HG03439 (cell line): ENCODE measurements at regions not wholly inside any gene's neighbourhood (a gene's known extent, or its start where the extent isn't known, plus 50 kb on each side); places are given as distances from the start of the nearest gene placed in this dataset.

Experiments
- ATAC-seq: cut with Tn5 transposase; IDR thresholded peaks from one replicate; pipeline ENCODE4 v1.9.1; 2021; ENCODE audit warnings: mild to moderate bottlenecking, moderate library complexity; ENCODE audit not compliant: unreplicated experiment

DNA sequence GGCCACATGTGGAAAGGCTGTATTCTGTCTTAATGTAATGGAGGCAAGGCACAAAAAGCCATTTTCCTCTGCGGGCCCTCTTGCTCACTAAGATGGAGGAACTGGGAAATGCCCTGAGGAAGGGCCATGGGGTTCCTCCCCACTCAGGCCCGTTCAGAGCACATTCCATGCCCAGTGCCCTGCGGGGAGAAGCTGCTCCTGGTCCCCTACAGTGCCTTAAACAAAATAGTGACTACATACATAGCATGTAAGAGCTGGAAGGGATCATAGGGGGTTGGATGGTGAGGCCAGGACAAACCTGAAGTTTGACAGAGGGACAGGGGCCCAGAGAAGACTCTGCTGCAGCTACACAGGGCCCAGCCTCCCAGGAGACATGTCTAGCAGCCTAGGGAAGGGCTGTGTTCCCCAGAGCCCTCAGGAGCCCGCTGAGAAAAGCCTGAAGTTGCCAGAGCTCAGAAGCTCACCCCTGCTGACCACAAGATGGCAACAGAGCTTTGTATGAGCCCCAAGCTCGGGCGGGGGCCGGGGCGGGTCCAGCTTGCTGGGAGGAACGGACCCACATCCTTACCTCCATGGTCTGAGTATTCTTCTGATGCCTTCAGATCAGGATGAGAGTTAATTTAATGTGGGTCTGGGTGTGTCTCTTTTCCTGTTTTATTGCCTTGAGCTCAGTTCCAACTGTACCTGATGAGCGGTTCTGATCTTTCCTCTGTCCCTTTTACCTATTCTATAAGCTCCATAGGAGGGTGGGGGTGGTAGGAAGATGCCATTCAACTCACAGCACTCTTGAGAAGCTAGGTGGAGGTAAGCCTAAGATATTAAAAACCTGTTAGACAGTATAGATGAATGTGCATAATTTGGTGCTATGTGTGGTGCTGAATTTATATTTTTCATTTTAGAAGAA lies 242.9 kb downstream of the CDC5L start:
- no peak for ATAC-seq

GRCh38 chr6:44631968-44632367 lies 244.5 kb downstream of the CDC5L start:
- no peak for ATAC-seq

- no peak for ATAC-seq
These were observed 246.8 kb downstream of the CDC5L start for GRCh38 chr6:44634321-44634720.

DNA sequence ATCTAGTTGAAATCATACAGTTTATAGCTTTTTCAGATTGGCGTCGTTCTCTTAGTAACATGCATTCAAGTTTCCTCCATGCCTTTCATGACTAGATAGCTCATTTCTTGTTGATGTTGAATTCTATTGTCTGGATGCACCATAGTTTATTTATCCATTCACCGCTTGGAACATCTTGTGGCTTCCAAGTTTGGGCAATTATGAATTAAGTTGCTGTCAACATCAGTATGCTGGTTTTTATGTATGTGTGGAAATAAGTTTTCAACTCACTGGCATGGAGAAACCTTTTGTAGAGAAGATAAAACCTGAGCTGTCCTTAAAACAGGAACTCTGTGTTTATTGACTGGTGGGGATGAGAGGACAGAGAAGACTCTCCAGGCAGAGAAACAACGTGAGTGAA lies 248.0 kb downstream of the CDC5L start:
- no peak for ATAC-seq

DNA sequence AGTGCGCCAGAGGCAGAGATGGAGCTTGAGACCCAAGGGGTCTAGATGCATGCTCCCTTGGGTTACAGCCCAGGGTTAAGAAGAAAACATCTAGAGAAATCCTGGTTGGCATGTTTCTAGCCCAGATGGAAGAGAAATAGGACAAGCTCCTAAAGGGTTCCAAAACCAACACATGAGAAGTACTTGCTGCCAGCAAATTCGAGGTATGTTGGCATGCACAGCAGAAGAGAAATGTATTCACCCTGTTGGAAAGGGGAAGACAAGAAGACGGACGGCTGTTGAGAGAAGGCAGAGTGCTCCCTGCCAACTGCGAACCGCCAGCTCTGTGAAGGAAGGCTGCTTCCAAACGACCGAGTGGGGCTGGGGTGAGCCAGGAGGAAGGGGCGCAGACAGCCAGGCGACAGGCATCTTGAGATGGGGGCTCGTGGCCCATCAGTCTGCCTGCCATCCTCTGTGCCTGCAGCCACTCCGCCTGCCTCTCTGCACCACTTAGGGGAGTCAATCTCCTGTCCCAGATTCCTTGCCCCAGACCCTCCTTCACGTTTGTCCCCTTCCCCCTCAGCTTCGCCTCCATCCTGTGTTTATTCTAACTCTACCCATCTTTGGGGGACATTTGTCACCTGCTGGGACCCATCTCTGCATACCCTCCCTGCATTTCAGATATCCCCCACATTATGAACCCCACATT lies 249.2 kb downstream of the CDC5L start:
- ATAC-seq, result no peak

GRCh38 chr6:44641344-44642031 lies 254.0 kb downstream of the CDC5L start:
- no peak for ATAC-seq

GRCh38 chr6:44642349-44642748 lies 254.8 kb downstream of the CDC5L start:
- no peak for ATAC-seq

- ATAC-seq, result no peak
These were observed 255.5 kb downstream of the CDC5L start for GRCh38 chr6:44642870-44643522.

GRCh38 chr6:44645276-44645675 lies 257.8 kb downstream of the CDC5L start:
- no peak for ATAC-seq

- ATAC-seq, result no peak
These were observed 258.8 kb downstream of the CDC5L start for GRCh38 chr6:44646355-44646754.

- ATAC-seq, result no peak
These were observed 262.0 kb downstream of the CDC5L start for GRCh38 chr6:44649365-44650025.

- no peak for ATAC-seq
These were observed 263.0 kb downstream of the CDC5L start for GRCh38 chr6:44650495-44650894.

DNA sequence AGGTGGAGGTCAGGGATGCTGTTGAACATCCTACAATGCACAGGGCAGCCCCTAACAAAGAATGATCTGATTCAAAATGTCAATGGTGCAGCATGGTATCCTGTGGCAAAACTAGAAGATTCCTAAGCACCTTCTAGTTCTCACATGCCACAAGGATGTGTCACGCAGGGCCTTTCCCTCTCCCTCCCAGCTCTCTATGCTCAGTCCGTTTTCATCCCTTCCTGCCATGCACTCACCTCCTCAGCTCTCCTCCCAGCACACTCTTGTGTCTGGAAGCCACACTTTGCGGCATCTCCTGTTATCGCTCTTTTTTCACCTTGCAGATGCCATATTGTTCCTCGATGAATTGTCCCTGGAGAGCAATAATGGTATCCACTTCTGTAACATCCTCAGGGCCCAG lies 263.4 kb downstream of the CDC5L start:
- ATAC-seq, result no peak

DNA sequence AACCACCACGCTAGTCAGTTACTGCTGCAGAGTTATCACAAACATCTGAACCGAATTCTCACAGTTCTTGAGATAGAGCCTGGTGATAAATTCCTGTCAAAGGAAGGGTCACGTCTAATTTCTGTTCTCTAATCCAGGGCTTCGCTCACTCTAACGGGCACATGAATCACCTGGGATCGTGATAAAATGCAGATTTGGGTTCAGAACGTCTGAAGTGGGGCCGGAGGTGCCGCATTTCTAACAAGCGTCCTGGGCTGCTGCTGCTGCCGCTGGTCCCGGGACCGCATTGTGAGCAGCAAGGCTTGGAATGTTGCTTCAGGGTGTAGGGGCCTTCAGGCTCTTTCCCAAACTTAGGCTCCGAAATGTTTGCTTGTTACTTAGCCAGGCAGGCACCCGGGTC lies 264.1 kb downstream of the CDC5L start:
- ATAC-seq, result no peak

- no peak for ATAC-seq
These were observed 265.0 kb downstream of the CDC5L start for GRCh38 chr6:44652547-44652946.

DNA sequence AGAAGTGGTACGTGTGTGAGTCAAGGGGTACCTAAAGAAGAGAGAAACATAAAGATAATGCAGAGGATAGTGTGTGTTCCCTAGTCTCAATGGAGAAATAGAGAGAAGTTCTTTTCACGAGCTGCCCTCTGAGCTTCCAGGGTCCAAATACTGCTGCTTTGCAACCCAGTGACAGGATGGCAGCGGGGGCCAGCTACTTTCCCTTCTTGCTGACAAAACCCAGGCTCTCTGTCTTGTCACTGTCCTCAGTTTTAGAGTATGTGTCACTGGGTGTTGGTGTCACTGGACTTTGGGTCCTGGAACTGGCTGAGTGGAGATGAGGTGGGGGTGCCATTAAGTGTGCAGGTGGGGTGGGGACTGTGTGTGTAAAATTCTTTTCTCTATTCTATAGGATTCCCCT lies 265.6 kb downstream of the CDC5L start:
- no peak for ATAC-seq

- no peak for ATAC-seq
These were observed 266.3 kb downstream of the CDC5L start for GRCh38 chr6:44653761-44654218.

DNA sequence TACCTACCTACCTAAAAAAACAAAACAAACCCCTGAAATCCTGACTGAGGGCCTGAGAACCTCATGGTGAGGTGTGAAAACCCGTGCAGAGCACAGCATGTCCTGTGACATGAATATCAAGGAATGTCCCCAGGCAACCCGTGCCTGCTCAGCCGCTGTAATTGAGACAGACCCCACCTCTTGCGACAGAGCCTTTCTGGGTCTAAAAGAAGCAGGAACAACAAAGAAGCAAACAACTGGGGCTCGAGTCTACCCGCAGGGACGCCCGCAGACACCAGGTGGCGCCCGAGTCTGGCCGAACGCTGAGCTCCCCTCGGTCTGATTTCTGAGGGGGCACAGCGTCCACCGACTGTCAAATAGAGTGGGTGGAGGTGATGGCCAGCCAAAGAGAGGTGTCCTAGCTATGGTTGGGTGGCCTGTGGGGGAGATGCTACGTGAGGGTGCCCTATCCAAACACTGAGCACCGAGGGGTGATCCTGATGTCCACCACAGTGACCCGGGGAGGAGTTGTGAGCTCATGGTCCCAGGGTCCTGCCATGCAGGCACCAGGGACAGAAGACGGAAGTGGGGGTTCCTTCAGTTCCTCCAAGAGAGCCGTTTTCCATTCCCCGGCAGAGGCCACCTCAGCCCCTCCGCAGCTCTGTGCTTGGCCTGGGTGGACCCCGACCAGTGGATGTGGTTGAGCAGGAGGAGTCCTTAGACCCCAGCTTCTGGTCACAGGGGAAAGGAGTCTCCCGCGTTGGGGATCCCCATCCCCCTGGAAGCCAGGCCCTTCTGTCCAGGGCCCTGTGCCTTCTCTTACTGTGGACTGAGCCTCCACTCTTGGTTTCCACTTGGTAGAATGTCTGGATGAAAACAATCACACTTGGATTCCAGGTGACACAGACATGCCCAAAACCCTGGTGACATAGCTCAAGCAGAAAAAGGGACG lies 268.2 kb downstream of the CDC5L start:
- peak; percentile 64 for ATAC-seq

DNA sequence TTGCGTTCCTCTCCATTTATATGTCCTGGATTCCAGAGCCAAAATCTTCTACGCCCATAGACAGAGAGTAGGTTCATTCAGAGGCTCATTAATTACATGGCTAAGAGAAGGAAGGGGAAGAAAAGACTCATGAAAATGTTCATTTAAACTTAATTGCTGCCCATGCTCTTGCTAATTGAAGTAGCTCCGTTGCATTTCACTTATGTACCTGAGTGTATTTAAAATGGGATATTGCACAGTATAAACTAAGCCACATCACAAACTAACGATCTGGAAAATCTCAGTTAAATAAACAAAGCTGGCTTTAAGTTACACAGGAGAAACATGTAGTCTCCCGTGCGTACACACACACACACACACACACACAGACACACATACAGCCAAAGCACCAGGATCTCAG lies 269.2 kb downstream of the CDC5L start:
- no peak for ATAC-seq
